ENCODE measurements at regions not wholly inside any gene's neighbourhood (a gene's known extent, or its start where the extent isn't known, plus 50 kb on each side); places are given as distances from the start of the nearest gene placed in this dataset.
A peak's percentile ranks its signal among the peaks of the same experiment; 100 is the strongest.

GRCh38 chr2:65919550-65920188 is 487.3 kb upstream of the SPRED2 start:
- no peaks in the 10 kb centered on the region; the same call in 1 of the 2 replicates for H3K27me3 ChIP-seq (ENCODE audit: control insufficient read depth, insufficient read depth, low read length)
- POLR2A ChIA-PET, result no interaction called here
- TF ChIP-seq POLR2AphosphoS5 (IDR thresholded peaks at IDR 0.05; ENCODE audit: low read depth, low read length), result no peak
- no peak for TF ChIP-seq TCF7L2 (IDR thresholded peaks at IDR 0.05; ENCODE audit: low read depth, low read length)
- no peak for TF ChIP-seq REST (IDR thresholded peaks at IDR 0.05; ENCODE audit: insufficient read depth in 1 of 2, low read depth in 2 of 2, low read length in 1 of 2)
- TF ChIP-seq SIN3A (IDR thresholded peaks at IDR 0.05; ENCODE audit: borderline replicate concordance, insufficient read depth, low read depth, low read length), result no peak
- TF ChIP-seq CTCF (IDR thresholded peaks at IDR 0.05), result no peak
- H3K4me1 ChIP-seq (ENCODE audit: control insufficient read depth, insufficient read depth, low read length), result no peaks in the 10 kb centered on the region
- CTCF ChIA-PET, result no interaction called here
- BruUV-seq (replicated peaks), result no TSS peak
- ATAC-seq (no peak), DNase-seq (ENCODE audit: low read depth, low spot score) (no peak)
- H3K9me3 ChIP-seq (ENCODE audit: control insufficient read depth, insufficient read depth, low read depth, low read length), result no peaks in the 10 kb centered on the region
- in situ Hi-C loops (cut with HindIII; ENCODE audit: low pct_unique_long_range_greater_than_20kb, low sequenced_read_pairs) (no loop called here), intact Hi-C loops (cut with micrococcal nuclease; ENCODE audit: unreplicated experiment) (no loop called here)
- H3K27ac ChIP-seq (ENCODE audit: low read length), result no peak overlapping the region
- H3K36me3 ChIP-seq (ENCODE audit: control insufficient read depth, insufficient read depth, low read length), result no peaks in the 10 kb centered on the region
- H3K4me3 ChIP-seq (ENCODE audit: low read depth in 2 of 2, low read length in 2 of 2), result no peak overlapping the region

- Histone ChIP-seq H3K36me3 (ENCODE audit: control insufficient read depth, insufficient read depth, low read length) (no peaks in the 10 kb centered on the region), H3K4me3 (ENCODE audit: low read depth in 2 of 2, low read length in 2 of 2) (no peak overlapping the region), H3K9me3 (ENCODE audit: control insufficient read depth, insufficient read depth, low read depth, low read length) (no peaks in the 10 kb centered on the region), H3K27me3 (ENCODE audit: control insufficient read depth, insufficient read depth, low read length) (no peaks in the 10 kb centered on the region; the same call in 1 of the 2 replicates), H3K27ac (ENCODE audit: low read length) (no peak overlapping the region), H3K4me1 (ENCODE audit: control insufficient read depth, insufficient read depth, low read length) (no peaks in the 10 kb centered on the region)
- intact Hi-C loops (cut with micrococcal nuclease; ENCODE audit: unreplicated experiment), result no loop called here
- in situ Hi-C loops (cut with HindIII; ENCODE audit: low pct_unique_long_range_greater_than_20kb, low sequenced_read_pairs), result no loop called here
- BruUV-seq (replicated peaks), result no TSS peak
- DNase-seq (ENCODE audit: low read depth, low spot score) (no peak), ATAC-seq (no peak)
- POLR2A ChIA-PET, result no interaction called here
- CTCF ChIA-PET, result no interaction called here
- TF ChIP-seq POLR2AphosphoS5 (IDR thresholded peaks at IDR 0.05; ENCODE audit: low read depth, low read length), result no peak
- TF ChIP-seq REST (IDR thresholded peaks at IDR 0.05; ENCODE audit: insufficient read depth in 1 of 2, low read depth in 2 of 2, low read length in 1 of 2), result no peak
- TF ChIP-seq CTCF (IDR thresholded peaks at IDR 0.05), result peak; percentile 13; the same call in 1 of the 2 replicates
- no peak for TF ChIP-seq SIN3A (IDR thresholded peaks at IDR 0.05; ENCODE audit: borderline replicate concordance, insufficient read depth, low read depth, low read length)
- no peak for TF ChIP-seq TCF7L2 (IDR thresholded peaks at IDR 0.05; ENCODE audit: low read depth, low read length)
These were observed 486.4 kb upstream of the SPRED2 start for GRCh38 chr2:65918760-65919187.

Data from Panc1 (cell line).